NCI-H1436 treated with DMSO at 0.1 percent for 48 hours (cell line): ENCODE measurements at regions not wholly inside any gene's neighbourhood (a gene's known extent, or its start where the extent isn't known, plus 50 kb on each side); places are given as distances from the start of the nearest gene placed in this dataset.

ENCODE experiments used
- DNase-seq: peaks from one replicate; lab custom pipeline; 2025; lab: John Stamatoyannopoulos, UW

DNA sequence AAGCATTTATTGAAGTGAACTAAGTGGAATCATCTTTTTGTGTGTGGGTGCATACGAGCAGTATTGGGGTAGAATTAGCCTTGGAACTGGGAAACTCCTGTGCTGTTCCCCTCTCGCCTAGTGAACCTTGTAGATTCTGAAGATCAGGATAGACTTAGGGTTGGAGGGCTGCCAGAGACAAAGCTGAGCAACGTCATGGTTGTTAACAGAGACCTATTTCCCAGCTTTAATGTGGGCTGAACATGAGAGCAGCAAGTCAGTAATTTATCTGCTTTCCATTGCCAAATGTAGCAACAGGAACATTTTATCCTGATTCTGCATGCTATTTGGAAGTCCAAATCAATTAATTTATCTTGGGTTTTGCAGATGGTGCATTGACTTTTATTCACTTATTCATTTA, 246.6 kb downstream of the IL20RB start:
- no peak for DNase-seq

DNA sequence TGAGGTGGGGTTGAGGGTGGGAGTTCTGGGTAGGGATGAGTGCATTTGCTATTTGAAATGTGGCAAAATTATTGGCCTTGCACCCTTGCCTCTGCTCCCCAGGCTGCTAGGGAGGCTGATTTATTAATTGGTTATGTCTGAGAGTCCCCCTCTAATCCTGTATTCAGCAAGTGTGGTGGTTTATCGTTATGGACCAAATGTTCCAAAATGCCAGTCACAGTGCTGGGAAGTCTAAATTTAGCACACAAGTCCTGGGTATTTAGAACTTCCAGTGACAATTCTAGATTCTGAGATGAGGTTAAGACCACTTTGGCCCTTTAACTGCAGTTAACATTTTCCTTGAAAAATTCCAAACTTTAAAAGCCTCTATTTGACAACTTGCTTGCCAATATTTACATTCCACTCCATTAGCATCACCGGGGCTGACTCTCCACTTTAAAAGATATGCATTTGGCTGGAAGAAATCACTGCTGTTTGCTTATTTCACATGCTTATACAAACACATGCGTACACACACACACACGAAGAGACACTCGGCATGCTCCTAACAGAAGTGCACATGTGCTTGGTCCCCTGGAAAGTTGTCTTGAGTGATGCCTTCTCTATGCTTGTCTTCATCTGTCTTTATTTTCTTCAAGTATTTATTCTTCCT, 247.7 kb downstream of the IL20RB start:
- DNase-seq = no peak

DNA sequence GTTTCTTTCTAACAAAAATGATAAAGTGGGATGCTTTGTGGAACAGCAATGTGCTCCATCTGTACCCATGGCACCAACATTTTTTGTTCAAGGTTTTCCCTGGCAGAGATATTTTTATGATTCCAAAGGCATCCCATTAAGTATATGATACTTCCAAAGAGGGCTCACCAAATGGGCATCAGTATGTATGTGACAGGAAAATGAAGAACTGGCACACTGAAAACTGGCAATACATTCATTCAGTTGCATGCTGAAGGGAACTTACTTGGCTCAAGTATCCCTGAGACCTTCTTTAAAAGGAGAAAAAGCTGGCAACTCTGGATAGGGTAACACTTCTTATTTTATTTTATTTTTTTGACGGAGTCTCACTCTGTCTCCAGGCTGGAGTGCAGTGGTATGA, 249.8 kb downstream of the IL20RB start:
- DNase-seq = no peak

DNA sequence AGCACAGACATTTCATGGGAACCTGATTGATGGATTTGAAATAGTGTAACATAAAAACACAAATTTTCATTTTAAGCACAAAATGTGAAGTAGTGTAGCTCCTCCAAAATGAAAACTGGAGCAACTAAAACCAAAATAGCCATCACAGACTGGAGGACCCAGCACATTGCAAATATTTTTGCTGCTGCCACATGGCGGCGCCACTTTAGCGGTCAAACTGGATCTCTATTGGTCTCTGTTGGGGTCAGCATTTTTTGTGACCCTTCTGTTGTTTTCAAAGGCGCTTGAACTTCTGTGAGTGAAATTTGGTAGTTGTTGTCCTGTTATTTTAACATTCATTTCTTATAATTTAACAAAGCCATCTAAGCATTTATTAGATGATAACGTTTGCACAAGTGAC, 259.9 kb downstream of the IL20RB start:
- no peak for DNase-seq

DNA sequence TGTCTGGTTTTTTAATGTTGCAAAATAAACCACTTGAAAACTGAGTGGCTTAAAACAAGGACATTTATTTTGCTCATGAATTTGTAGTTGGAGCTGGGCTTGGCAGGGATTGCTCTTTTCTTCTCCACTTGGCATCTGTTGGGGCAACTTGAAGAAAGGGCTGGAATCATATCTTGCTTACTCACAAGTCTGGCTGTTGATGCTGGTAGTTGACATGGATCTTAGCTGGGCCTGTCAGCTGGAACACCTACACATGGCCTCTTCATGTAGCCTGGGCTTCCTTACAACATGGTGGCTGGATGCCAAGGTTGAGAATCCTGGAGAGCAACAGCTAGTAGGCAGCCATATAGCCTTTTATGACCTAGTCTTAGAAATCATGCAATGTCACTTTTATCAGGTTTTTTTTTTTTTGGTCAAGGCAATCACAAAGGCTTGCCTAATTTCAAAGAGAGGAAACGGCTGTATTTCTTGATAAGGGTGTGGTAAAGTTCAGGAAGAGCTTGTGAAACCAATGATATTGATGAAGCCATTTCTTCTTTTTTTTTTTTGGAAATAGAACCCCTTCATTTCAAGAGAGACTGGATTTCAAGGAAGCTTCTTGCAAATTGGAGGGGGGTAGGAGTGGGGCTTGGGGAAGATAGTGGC, 262.1 kb downstream of the IL20RB start:
- no peak for DNase-seq

DNA sequence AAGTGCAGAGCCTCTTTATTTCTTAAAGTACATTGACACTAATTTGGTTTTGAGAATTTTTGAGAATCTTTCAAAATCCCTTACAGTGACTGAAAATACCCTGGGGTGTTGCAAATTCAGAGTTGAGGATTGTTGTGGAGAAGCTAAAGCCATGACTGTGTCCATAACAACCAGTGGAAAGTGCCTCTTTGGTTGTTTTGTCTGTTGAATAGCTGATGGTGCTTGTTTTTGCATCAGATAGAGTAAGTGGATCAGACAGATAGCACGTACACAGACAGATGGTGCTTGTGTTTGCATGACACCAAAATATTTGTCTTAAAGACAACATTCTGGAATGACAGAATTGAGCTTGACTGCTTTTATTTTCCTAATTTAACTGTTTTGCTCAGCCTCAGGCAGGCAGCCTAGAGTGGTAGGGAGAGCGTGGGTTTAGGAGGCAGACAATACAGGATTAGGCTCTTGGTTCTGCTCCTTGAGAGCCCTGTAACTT, 265.0 kb downstream of the IL20RB start:
- DNase-seq = no peak

DNA sequence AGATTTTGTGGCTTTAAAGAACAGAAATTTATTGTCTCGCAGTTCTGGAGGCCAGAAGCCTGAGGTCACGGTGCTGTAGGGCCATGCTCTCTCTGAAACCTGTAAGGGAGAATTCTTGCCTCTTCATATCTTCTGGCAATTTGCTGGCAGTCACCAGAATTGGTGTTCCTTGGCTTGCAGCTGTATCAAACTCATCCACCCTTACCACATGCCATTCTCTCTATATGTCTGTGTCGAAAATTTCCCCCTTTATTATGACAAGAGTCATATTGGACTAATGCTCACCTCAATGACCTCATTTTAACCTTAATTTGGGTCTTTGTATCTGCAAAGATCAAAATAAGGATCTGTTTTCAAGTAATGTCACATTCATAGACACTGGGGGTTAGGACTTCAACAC, 266.7 kb downstream of the IL20RB start:
- no peak for DNase-seq

DNA sequence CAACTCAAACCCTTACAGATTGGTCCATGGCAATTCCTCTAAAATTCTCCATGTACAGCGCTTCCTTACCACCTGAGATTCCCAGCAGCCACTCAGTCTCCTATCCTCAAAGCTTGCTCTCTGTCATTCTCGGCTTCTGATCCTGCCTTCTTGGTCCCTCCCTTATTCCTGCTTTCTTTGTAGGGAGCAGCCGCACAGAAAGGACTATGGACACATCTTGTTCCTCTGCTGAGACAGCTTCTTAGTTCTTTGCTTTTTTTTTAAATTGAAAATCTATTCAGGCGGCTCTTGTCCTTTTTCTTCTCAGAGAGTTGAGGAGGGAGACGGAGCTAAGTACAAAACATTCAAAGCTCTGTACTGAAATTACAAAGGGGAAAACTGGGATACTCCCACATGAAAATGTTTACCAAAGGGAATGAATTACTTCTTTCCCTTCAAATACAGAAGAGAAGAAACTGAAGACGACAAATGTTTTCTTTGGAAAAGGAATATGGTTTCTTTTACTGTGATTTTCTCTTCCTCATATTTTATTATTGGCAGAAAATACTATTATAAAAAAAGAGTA, 285.1 kb downstream of the IL20RB start:
- no peak for DNase-seq

DNA sequence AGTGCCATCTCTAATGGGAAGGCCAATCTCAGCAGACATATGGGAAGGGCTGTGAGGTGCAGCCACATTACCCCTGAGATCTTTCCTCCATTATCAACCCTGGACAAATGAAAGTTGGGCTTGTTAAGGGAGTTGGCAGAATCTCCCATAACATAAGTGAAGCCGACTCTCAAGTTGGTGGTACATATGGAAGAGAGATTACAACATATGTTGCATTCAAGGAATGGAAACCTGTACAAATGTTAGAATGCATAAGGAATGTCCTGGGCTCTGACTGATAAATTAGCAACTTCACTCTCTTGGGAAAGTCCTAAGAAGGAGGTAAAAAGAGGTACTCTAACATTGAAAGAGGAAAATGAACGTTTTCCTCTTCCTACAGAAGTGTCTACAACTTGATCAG, 288.7 kb downstream of the IL20RB start:
- DNase-seq = no peak

DNA sequence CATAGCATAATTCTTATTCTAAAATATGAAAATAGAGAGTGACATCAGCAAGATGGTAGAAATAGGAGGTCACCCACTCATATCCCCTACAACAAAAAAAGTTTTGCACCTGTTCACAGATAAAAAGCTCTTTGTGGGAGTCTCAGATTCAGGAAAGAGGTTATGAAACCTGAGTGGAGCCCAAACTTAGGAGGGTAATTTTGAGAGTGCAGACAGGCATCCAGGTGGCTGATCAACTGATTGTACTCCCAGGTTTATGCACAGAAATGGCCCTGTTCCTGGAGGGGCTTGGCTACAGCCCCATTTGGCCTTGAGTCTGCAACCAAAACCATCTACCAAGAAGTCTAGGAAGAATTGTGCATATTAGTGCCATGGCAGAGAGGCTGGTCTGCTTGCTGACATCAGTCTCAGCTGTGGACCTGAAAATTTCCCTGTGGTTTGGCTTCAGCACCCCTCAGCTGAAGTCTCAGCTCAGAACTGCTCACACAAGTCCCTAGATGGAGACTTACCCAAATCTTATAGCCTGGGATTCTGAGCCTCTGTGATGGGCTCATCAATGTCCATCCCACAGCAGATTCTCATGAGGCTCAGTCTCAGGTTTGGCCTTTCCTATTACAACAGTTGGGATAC, 291.6 kb downstream of the IL20RB start:
- no peak for DNase-seq

DNA sequence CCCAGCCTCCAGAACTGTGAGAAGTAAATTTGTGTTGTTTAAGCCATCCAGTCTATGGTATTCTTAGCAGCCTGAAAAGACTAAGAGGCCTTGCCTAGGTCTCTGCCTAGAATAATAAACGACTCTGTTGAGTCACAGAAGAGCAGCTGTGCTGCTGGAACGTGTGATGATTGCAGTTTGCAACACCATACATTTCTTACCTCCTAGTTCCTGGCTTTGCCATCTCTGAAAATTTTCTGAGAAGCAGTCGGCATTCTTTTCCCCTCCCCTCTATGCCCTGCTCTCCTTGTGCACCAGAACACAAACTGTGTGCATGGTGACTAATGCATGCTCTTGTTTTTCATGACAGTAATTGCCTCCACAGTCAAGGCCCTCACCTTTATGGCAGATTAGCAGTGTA, 301.3 kb downstream of the IL20RB start:
- DNase-seq = no peak

DNA sequence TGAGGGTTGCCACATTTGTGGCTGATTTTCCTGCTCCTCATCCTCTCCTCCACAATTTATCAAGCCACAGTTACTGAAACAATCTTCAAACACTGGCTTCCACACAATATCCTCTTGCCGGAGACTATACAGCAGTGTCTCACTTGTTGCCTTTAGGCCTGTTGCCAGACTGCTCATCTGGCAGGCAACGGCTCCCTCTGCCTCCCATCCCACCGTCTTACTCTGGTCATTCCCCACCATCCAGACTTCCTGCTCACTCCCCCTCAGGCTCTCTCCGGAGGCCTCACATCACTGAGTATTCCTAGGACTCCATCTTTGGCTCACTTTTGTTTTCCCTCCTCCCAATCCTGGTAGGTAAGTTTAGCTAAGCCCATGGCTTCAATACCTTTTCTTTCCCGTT, 301.9 kb downstream of the IL20RB start:
- no peak for DNase-seq

DNA sequence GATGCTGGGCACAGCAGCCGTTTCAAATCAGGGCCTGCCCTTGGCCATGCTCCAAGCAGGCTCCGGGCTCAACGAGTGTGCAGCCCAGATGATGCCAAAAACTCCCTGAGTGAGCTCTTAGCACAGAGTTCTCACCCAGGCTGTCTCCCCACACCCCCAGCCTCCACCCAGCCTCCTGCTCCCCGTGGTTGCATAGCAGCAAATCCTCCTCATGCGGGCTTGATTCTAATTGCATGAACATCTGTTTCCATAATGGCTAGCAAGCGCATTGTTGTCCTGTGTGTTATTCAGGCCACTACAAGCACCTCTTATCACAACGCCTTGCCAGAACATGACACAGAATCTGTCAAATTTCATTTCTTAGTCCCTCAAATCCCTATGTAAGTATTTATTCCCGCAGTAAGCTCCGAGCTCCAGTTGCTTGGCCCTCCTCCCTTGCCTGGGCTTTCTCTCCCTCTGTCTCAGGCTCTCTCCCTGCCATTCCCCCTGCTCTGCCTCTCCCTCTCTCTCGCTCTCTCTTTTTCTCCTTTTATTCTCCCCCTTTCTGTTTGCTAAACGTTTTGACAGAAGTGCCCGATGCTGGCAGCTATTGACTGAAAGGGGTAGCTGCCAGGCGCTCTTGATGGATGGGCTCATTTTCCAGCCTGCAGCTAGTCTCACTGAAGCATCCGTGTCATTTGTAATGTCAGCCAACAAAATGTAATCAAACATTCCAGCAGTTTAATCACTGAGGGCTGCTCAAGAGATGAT, 306.5 kb downstream of the IL20RB start:
- DNase-seq = no peak

DNA sequence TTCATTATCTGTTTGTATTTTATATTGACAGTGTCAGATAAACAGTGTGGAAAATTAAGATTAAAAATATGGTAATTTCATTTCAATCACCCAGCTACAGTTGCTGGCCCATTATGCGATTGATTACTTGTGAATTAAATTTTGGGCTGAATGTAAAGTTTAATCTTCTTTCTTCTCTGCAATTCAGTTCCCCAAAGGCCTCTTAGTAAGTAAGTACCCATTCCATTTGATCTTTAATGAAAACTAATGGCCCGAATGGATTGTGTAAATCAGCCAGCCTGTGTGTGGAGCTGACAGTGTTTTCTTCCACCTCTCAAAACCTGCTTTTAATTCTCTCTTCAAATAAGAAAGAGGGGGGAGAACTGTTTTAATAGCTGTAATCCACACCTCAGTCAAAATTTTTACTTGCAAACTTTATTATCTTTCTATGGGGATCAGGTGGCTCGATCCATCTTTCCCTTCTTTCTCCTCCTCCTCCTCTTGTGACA, 307.1 kb downstream of the IL20RB start:
- no peak for DNase-seq

DNA sequence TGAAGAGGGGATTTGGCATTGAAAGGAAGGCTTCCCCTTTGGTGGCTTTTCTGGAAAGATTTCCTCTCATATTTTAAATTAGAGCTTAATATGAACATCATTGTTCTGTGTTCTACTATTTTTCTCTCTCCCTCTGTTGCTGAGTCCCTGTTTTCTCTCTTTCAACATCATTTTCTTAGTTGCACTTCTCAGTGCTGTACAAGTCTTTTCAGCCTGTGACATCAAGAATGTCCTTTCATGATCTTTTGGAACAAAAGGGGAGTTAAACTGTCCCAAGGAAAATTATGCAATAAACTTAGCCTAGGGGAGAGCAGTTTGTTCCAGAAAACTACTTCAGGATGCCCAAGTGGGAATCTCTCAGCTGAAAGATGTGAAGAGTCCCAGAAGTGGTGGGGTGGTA, 325.1 kb downstream of the IL20RB start:
- DNase-seq = no peak

DNA sequence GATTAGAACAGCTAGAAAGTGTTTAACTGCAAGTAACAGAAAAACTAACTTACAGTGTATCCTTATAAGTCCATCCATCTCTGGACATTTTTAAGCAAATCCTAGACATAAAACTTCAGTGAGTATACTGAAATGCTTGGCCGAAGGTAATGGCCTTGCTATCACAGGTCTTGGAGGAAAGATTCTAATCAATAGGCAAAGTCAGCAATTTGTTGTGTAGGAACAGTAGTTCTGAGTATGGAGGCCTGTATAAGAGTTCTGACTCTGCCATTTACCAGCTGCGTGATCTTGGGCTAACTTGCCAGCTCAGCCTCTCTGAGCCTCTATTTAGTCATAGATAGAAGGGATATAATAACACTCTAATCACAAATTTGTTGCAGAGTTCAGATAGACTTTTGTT, 328.1 kb downstream of the IL20RB start:
- no peak for DNase-seq

DNA sequence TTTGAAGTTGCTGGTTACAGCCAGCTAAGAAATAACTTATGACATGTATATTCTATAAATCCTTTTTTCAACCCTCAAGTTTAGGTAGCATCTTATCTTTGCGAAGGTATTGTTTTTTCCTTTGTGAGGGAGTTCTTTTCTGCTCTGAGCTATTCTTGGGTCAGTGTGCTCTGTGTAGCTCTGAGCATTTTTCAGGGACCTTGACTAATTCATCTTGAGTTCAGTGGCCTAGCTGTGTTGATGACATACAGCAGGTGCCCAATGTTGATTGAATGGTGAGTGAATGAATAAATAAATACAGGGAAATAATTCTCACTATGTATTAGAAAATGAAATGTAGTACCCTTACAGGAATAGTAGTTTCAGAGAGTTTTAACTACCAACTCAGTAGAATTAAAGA, 335.3 kb downstream of the IL20RB start:
- no peak for DNase-seq

DNA sequence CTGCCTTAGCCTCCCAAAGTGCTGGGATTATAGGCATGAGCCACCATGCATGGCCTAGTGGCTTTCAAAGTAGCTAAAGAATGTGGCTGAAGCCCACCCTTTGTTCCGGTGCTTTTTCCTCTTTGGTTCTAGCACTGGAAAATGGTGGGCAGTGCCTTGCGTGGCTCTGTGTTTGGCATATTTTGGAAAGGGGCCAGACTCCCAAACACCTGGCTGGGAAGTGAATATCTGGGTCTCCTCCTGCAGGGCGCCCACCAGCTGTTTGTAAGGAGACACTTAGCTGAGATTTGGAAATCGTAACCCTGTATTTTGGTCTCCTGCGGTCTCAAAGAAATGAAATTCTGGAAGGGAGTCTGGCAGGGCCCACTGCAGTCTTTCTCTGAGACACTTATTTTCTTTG, 336.4 kb downstream of the IL20RB start:
- DNase-seq = no peak

DNA sequence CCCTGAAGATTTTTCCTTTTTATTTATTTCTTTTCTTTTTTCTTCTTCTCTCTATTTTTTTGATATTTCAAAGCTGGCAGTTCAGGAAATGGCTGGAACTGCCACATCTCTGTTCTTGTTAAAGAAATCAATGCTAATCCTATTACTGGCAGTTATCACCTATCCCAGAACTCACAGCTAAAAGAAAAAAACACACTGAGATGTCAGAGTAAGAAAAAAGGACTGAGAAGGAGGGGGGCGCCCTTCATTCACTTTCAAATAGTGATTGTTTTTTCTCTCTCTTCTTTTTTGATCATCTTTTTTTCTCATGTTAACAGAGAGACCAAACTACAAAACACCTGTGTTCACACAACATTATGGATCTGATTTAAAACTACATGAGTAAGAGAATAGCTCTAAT, 337.1 kb downstream of the IL20RB start:
- DNase-seq = no peak

DNA sequence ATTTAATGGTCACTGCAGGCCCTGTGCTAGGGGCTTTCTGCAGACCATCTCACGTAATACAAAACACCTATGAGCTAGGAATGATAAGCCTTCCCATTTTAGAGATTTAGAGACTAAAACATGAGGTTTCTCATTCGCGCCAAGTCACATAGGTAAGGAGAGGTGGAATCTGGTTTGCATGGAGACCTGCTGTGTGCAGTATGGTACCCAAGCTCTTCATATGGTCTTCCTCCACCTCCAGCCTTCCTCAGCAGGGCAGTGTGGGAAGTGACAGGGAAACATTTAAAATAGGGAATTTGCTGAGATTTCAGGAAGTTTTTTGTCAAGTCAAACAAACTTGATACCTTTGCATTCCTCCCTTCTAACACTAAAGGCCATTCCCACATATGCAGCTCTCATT, 337.6 kb downstream of the IL20RB start:
- DNase-seq = no peak

DNA sequence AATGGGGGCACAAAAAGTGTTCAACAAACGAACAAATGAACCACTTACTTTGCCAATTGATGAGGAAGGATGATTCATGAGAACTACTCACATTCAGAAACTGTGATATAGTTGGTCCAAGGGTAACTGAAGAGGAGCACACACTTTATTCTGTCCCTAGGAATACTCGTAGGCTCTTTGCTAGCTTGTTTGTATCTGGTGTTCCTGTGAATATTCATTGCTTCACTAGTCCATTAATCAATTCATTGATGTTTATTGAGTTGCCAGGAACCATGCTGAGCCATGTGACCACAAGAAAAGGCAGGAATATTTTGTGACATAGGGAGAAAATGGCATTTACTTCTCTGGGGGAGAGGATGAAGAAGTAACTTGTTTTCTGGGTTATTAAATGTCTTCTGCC, 338.3 kb downstream of the IL20RB start:
- no peak for DNase-seq

DNA sequence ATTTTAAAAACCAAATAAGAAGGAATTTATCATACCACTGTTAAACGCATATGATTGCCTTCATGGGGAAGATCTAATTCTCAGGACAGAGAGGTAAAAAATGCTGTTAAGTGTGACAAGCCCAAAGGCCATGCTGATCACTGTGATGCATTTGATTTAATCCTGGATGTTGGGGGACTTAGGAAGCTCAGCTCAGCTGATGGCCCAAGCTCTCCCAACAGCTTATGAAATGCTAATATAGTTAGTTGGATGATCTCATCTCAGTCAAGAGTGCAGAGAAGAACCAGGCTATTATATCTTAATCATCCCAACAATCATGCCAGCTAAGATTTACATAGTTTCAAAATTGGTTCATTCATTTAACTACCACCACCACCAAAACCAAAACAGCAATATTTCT, 340.0 kb downstream of the IL20RB start:
- DNase-seq = no peak
